ENCODE measurements at regions not wholly inside any gene's neighbourhood (a gene's known extent, or its start where the extent isn't known, plus 50 kb on each side); places are given as distances from the start of the nearest gene placed in this dataset.

DNA sequence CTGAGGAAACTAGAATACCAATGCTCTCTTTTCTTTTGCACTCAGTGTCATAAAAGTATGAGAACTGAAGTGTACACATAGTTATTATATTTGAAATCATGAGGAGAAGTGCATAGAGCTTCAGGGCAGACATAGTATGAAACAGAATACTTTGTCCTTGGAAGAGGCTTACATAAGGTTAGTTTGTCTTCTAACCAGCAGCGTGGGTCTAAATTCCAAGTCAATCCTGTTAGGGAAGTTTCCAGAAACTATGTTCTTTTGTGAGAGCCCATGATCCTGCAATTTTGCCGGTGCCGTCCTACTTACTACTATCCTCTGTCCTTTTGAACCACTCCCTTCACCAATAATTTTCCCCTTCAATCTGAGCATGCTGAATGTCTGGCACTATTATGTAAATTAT, 156.2 kb downstream of the PABPC4L start:
- TF ChIP-seq CTCF (IDR thresholded peaks at IDR 0.05) (no peak), POLR2A (IDR thresholded peaks at IDR 0.05) (no peak), POLR2AphosphoS5 (IDR thresholded peaks at IDR 0.05) (no peak)
